Erythroblast (primary cell): ENCODE measurements at regions not wholly inside any gene's neighbourhood (a gene's known extent, or its start where the extent isn't known, plus 50 kb on each side); places are given as distances from the start of the nearest gene placed in this dataset.

Experiments
- GATA1 ChIP-seq: IDR thresholded peaks from 2 replicates; pipeline ENCODE4 v1.6.1; 2011; ENCODE audit warnings: low read depth, mild to moderate bottlenecking, control low read depth, low read length, moderate library complexity
- POLR2A ChIP-seq: IDR thresholded peaks from 2 replicates; pipeline ENCODE4 v1.6.1; 2011; ENCODE audit warnings: mild to moderate bottlenecking, low read length

- TF ChIP-seq POLR2A (no peak), GATA1 (no peak)
These were observed 123.8 kb downstream of the PTCSC3 start for GRCh38 chr14:36052681-36053080.
